CD14-positive monocyte (primary cell): ENCODE measurements at regions not wholly inside any gene's neighbourhood (a gene's known extent, or its start where the extent isn't known, plus 50 kb on each side); places are given as distances from the start of the nearest gene placed in this dataset.

Experiments
- DNase-seq, 3 donors: peaks; one replicate each; pipeline ENCODE4 v3.0.0-alpha.2; 2011 to 2022
- H2AFZ ChIP-seq: 2 replicates; pipeline ENCODE4 v1.6.0; 2012; ENCODE audit warnings: mild to moderate bottlenecking, low read depth, low read length, inconsistent platforms; ENCODE audit not compliant: insufficient read depth, poor library complexity, severe bottlenecking
- H3K27ac ChIP-seq, 2 donors: 1 replicate in 1 of 2; 2 replicates in 1 of 2; pipeline ENCODE4 v1.5.1; 2012 to 2013; ENCODE audit warnings: low read length in 2 of 2, control low read depth in 1 of 2, inconsistent platforms in 1 of 2, low read depth in 1 of 2, mild to moderate bottlenecking in 1 of 2
- H3K27me3 ChIP-seq, 2 donors: one replicate each; pipeline versions ENCODE4 v1.6.0 to v1.6.1; 2011 to 2013; ENCODE audit warnings: low read length in 2 of 2; ENCODE audit not compliant: control insufficient read depth in 2 of 2, insufficient read depth in 2 of 2
- H3K36me3 ChIP-seq, 2 donors: replicated peaks in 1 of 2; 1 replicate in 1 of 2; 2 replicates in 1 of 2; pipeline versions ENCODE4 v1.5.1 to v1.6.1; 2012 to 2013; ENCODE audit warnings: low read length in 2 of 2, control low read depth in 1 of 2, inconsistent platforms in 1 of 2, mild to moderate bottlenecking in 1 of 2; ENCODE audit not compliant: insufficient read depth in 2 of 2, control insufficient read depth in 1 of 2
- H3K4me1 ChIP-seq, 2 donors: 1 replicate in 1 of 2; 2 replicates in 1 of 2; pipeline versions ENCODE4 v1.5.1 to v1.6.1; 2012 to 2013; ENCODE audit warnings: low read length in 2 of 2, control low read depth in 1 of 2, inconsistent platforms in 1 of 2, mild to moderate bottlenecking in 1 of 2, moderate library complexity in 1 of 2; ENCODE audit not compliant: insufficient read depth in 2 of 2, control insufficient read depth in 1 of 2
- H3K4me2 ChIP-seq: replicated peaks from 2 replicates; pipeline ENCODE3; 2012; ENCODE audit warnings: low read length, moderate library complexity, mild to moderate bottlenecking; ENCODE audit not compliant: poor library complexity, severe bottlenecking; ENCODE audit errors: extremely low read depth
- H3K4me3 ChIP-seq, 3 experiments: fragments of 200-600 bp in 1 of 3; sonication (generic) in 1 of 3; replicated peaks in 1 of 3; 1 replicate in 2 of 3; 2 replicates in 1 of 3; pipeline ENCODE4 v1.5.1; 2011 to 2013; ENCODE audit warnings: low read length in 3 of 3, mild to moderate bottlenecking in 3 of 3, control low read depth in 2 of 3, low read depth in 2 of 3, inconsistent platforms in 1 of 3, moderate library complexity in 1 of 3
- H3K79me2 ChIP-seq: 2 replicates; pipeline ENCODE4 v1.6.0; 2012; ENCODE audit warnings: mild to moderate bottlenecking, control low read depth, inconsistent platforms, low read length, moderate library complexity; ENCODE audit not compliant: insufficient read depth
- H3K9ac ChIP-seq: 2 replicates; pipeline ENCODE4 v1.6.0; 2017; ENCODE audit warnings: low read length, mild to moderate bottlenecking; ENCODE audit not compliant: insufficient read depth, poor library complexity, severe bottlenecking
- H3K9me3 ChIP-seq, 2 donors: replicated peaks in 1 of 2; 1 replicate in 1 of 2; 2 replicates in 1 of 2; pipeline versions ENCODE4 v1.5.1 to v1.6.1; 2012 to 2013; ENCODE audit warnings: low read length in 2 of 2, control low read depth in 1 of 2; ENCODE audit not compliant: control insufficient read depth in 1 of 2, insufficient read depth in 1 of 2
- H4K20me1 ChIP-seq: 2 replicates; pipeline ENCODE4 v1.6.0; 2012; ENCODE audit warnings: mild to moderate bottlenecking, low read length, control low read depth, moderate library complexity; ENCODE audit not compliant: insufficient read depth
- H3K27ac Mint-ChIP-seq, 7 donors: one replicate each; pipeline ENCODE4 v1.8.0; 2020; ENCODE audit warnings: mild to moderate bottlenecking in 7 of 7, mixed read lengths in 7 of 7, moderate library complexity in 6 of 7, inconsistent platforms in 2 of 7
- H3K27me3 Mint-ChIP-seq, 3 donors: one replicate each; pipeline ENCODE4 v1.8.0; 2021 to 2022; ENCODE audit warnings: low read depth in 3 of 3, mild to moderate bottlenecking in 3 of 3, mixed read lengths in 3 of 3, moderate library complexity in 3 of 3, inconsistent platforms in 1 of 3
- H3K36me3 Mint-ChIP-seq, 2 donors: one replicate each; pipeline ENCODE4 v1.8.0; 2020; ENCODE audit warnings: mixed read lengths in 2 of 2, inconsistent platforms in 1 of 2, mild to moderate bottlenecking in 1 of 2
- H3K4me1 Mint-ChIP-seq: one replicate; pipeline ENCODE4 v1.8.0; 2020; ENCODE audit warnings: mild to moderate bottlenecking, mixed read lengths
- H3K4me3 Mint-ChIP-seq, 2 donors: one replicate each; pipeline ENCODE4 v1.8.0; 2020; ENCODE audit warnings: mild to moderate bottlenecking in 2 of 2, mixed read lengths in 2 of 2, moderate library complexity in 1 of 2
- H3K9me3 Mint-ChIP-seq, 7 donors: one replicate each; pipeline ENCODE4 v1.8.0; 2020 to 2022; ENCODE audit warnings: mixed read lengths in 7 of 7, mild to moderate bottlenecking in 6 of 7, moderate library complexity in 6 of 7, inconsistent platforms in 2 of 7
- CTCF ChIP-seq: fragments of 200-600 bp; IDR thresholded peaks from one replicate; pipeline ENCODE4 v1.8.0; 2022; ENCODE audit warnings: antibody characterized with exemption, mild to moderate bottlenecking
- WGBS: methylation state at CpG from one replicate; pipeline ENCODE4 v1.1.5; 2013; ENCODE audit warnings: missing lambda C conversion rate; ENCODE audit not compliant: insufficient coverage; 5-methylcytosine and 5-hydroxymethylcytosine counted together
- intact Hi-C, 2 donors: fragments of 100-400 bp; cut with micrococcal nuclease; formaldehyde crosslinking; loops; one replicate each; pipeline versions ENCODE4 v1.15.0 to v1.15.1; 2023

- Mint-ChIP-seq H3K9me3 (peaks cover 11 to 32% (median 19%) of the 10 kb centered on the region in 7 donors), H3K4me3 (no peak overlapping the region), H3K4me1 (no peaks in the 10 kb centered on the region), H3K27ac (peak overlapping the region in 1 of 7 donors; percentile 79), H3K27me3 (no peaks in the 10 kb centered on the region), H3K36me3 (no peaks in the 10 kb centered on the region)
- H3K9me3 ChIP-seq: peaks cover 7 to 13% of the 10 kb centered on the region in 2 donors
- intact Hi-C loops: no loop called here
- no peak overlapping the region for H3K9ac ChIP-seq
- WGBS: 100% methylated on average over 1 of the region's 3 CpGs
- no peak overlapping the region for H3K4me2 ChIP-seq
- TF ChIP-seq CTCF: no peak
- H3K4me1 ChIP-seq: no peaks in the 10 kb centered on the region
- no peak overlapping the region for H2AFZ ChIP-seq
- H3K79me2 ChIP-seq: no peaks in the 10 kb centered on the region
- no peak for DNase-seq
- no peaks in the 10 kb centered on the region for H3K36me3 ChIP-seq
- no peak overlapping the region for H3K27ac ChIP-seq
- H3K4me3 ChIP-seq: no peak overlapping the region
- H3K27me3 ChIP-seq: no peaks in the 10 kb centered on the region
- H4K20me1 ChIP-seq: no peaks in the 10 kb centered on the region
These were observed 78.9 kb upstream of the ZNF280D start for GRCh38 chr15:56812221-56812620.

GRCh38 chr15:56811586-56811985, 78.3 kb upstream of the ZNF280D start:
- H3K9me3 Mint-ChIP-seq: peaks cover 11 to 35% (median 19%) of the 10 kb centered on the region in 7 donors
- H3K4me1 Mint-ChIP-seq: no peaks in the 10 kb centered on the region
- H3K27me3 ChIP-seq: no peaks in the 10 kb centered on the region
- peaks cover 7 to 13% of the 10 kb centered on the region in 2 donors for H3K9me3 ChIP-seq
- intact Hi-C loops: no loop called here
- DNase-seq: no peak
- H3K4me2 ChIP-seq: no peak overlapping the region
- no peaks in the 10 kb centered on the region for H3K36me3 ChIP-seq
- H3K36me3 Mint-ChIP-seq: no peaks in the 10 kb centered on the region
- no peak for TF ChIP-seq CTCF
- no peak overlapping the region for H3K4me3 Mint-ChIP-seq
- WGBS: 97% methylated on average over 4 of the region's 4 CpGs
- H2AFZ ChIP-seq: no peak overlapping the region
- no peak overlapping the region for H3K9ac ChIP-seq
- H3K4me1 ChIP-seq: no peaks in the 10 kb centered on the region
- no peaks in the 10 kb centered on the region for H4K20me1 ChIP-seq
- no peak overlapping the region for H3K27ac ChIP-seq
- H3K4me3 ChIP-seq: no peak overlapping the region
- no peak overlapping the region for H3K27ac Mint-ChIP-seq
- H3K79me2 ChIP-seq: no peaks in the 10 kb centered on the region
- no peaks in the 10 kb centered on the region for H3K27me3 Mint-ChIP-seq
